ENCODE measurements at regions not wholly inside any gene's neighbourhood (a gene's known extent, or its start where the extent isn't known, plus 50 kb on each side); places are given as distances from the start of the nearest gene placed in this dataset.
"Not testable (repeated sequence)": the region's sequence is repeated elsewhere in the genome, so short reads cannot be mapped to it uniquely, and the experiment has no call there.

- no peak for DNase-seq
These were observed 116.1 kb downstream of the OR13A1 start for GRCh38 chr10:45199205-45199740.

GRCh38 chr10:45201271-45201670 is 114.1 kb downstream of the OR13A1 start:
- no peak for DNase-seq

- DNase-seq = no peak
These were observed 113.2 kb downstream of the OR13A1 start for GRCh38 chr10:45202242-45202641.

- no peak for DNase-seq
These were observed 110.2 kb downstream of the OR13A1 start for GRCh38 chr10:45204954-45205775.

DNA sequence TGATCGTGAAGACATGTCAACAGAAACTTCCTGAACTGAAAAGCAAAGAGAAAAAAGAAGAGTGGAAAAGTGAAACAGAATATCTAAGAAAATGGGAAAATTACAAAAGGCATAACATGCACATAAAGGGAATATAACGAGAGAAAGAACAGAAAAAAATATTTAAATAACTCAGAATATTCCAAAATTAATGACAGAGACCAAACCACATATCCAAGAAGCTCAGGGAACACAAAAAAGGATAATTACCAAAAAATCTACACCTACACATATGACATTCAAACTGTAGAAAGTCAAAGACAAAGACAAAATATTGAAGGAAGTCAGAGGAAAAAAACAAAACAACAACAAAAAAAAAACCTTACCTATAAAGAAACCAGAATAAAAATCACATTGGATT is 105.5 kb downstream of the OR13A1 start:
- no peak for DNase-seq

- DNase-seq = no peak
These were observed 103.8 kb downstream of the OR13A1 start for GRCh38 chr10:45211576-45211975.

GRCh38 chr10:45219416-45219815 is 96.0 kb downstream of the OR13A1 start:
- no peak for DNase-seq

DNA sequence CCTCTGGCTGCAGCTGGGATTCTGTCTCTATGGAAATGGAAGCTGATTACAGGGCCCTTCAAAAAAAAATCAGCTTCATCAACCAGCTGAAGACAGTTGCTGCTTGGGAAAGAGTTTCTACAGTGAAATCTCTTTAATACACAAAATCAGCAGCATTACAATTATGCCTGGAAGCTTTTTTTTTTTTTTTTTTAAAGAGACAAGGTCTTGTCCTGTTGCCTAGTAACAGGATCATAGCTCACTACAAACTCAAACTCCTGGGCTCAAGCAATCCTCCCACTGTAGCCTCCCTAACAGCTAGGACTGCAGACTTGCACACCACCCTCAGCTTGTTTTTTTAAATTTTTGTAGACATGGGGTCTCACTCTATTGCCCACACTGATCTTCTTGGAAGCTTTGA is 94.5 kb downstream of the OR13A1 start:
- DNase-seq = no peak

- no peak for DNase-seq
These were observed 91.1 kb downstream of the OR13A1 start for GRCh38 chr10:45224219-45224841.

- DNase-seq = no peak
These were observed 88.4 kb downstream of the OR13A1 start for GRCh38 chr10:45227042-45227441.

- DNase-seq = no peak
These were observed 88.0 kb downstream of the OR13A1 start for GRCh38 chr10:45227456-45227855.

- DNase-seq = no peak
These were observed 85.6 kb downstream of the OR13A1 start for GRCh38 chr10:45229823-45230222.

- DNase-seq = peak; percentile 50 to 64
These were observed 80.1 kb downstream of the OR13A1 start for GRCh38 chr10:45235260-45235769.

- DNase-seq = no peak
These were observed 79.6 kb downstream of the OR13A1 start for GRCh38 chr10:45235798-45236220.

- DNase-seq = no peak
These were observed 76.5 kb downstream of the OR13A1 start for GRCh38 chr10:45238896-45239295.

DNA sequence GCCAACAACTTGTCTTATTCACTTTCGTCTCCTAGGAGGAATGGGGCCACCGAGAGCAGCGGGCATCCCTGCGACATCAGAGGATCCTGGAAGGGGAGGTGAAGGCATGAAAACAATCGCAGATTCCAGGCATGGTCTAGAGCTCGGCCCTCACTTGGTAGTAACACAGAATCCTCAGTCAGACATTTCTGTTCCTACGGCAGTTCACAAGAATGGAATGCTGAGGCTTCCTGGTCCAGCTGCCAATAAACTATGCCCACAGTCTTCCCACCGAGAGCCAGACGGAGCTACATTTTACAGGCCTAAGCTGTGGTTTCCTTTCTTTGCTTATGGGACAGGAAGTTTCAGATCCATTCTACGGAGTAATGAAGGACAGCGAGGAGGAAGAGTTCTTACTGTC is 75.8 kb downstream of the OR13A1 start:
- no peak for DNase-seq

DNA sequence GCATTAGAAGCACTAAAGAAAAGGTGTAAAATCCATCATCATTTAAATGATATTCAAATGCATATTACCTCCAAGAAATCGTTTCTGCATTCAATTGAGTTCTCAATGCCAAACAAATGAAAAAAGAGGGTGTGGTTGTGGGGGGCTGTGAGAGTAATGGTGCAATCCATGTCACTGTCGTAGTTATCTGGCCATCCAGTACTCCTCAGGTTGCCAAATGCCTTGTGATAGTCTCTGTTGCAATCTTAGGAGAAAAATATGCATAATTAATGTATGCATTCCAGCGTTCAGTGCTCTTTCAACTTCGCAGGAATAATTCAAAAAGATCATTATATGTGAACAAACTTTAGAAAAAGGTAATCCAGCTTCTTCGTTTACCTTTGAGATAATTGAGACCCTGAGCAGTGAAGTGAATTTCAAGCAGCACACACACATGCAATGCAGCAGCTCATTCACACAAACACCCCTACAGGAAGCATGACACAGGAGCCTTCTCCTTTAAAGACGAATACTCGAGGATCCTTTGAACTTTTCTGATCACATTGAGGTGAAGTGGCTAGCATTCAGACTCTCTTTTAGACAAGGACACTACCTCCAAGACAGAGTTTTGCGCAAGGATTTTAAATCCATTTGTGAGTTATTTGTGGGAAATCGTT is 73.4 kb downstream of the OR13A1 start:
- no peak for DNase-seq

GRCh38 chr10:45243261-45243660 is 72.1 kb downstream of the OR13A1 start:
- DNase-seq = no peak

DNA sequence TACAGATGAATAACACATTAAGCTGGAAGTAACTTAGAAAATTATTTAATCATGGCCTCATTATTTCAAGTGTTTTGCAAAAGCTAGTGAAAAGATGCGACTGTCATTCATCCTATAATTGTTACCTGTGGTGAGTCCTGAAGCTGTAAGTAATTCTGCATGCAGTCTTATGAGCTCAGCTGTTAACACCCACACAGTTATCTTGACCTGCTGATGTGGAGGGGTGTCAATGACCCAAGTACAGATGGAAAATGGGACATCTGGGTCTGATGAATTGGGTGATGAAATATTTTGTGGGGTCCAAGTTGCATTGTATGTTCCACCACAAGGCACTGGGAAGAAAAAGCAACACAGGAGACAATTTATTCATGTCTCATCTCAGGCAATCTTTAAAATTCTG is 68.9 kb downstream of the OR13A1 start:
- no peak for DNase-seq

DNA sequence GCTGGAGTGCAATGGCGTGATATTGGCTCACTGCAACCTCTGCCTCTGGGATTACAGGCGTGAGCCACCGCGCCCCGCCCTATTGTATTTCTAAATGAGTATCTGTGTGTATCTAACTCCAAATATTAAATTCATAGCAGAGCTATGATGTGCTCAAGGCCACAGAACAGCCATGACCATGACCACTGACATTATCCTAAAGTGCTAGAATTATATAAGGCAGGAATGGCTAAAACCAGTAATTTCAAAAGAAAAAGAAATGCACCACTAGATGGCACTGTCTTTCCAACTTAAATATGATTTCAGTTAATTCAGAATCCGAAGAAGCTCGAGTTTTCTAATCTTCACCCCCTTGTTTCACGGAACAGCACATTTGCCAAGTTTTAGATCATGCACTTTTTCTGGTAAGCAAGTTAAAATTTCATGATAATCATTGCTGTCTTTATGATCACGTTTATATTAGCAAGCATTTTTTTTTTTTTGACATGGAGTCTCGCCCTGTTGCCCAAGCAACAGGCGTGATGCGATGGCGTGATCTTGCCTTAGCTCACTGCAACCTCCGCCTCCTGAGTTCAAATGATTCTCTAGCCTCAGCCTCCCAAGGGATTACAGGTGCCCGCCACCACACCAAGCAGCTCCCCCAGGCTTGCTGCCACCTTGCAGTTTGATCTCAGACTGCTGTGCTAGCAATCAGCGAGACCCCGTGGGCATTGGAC is 65.3 kb downstream of the OR13A1 start:
- peak; percentile 36 to 70 for DNase-seq

- DNase-seq = not testable (repeated sequence)
These were observed 64.7 kb downstream of the OR13A1 start for GRCh38 chr10:45250694-45251075.
